ENCODE measurements at regions not wholly inside any gene's neighbourhood (a gene's known extent, or its start where the extent isn't known, plus 50 kb on each side); places are given as distances from the start of the nearest gene placed in this dataset.

GRCh38 chr5:77948476-77948875, 172.3 kb upstream of the TBCA start:
- DNase-seq (ENCODE audit: low read depth in 2 of 2) = no peak

GRCh38 chr5:77947041-77947428, 170.9 kb upstream of the TBCA start:
- DNase-seq (ENCODE audit: low read depth in 2 of 2) = no peak

- no peak for DNase-seq (ENCODE audit: low read depth in 2 of 2)
Measured at GRCh38 chr5:77946381-77947040, 170.4 kb upstream of the TBCA start.

- DNase-seq (ENCODE audit: low read depth in 2 of 2) = peak in 1 of 2 donors; percentile 2
Measured at GRCh38 chr5:77945874-77946273, 169.7 kb upstream of the TBCA start.

GRCh38 chr5:77944757-77945340, 168.7 kb upstream of the TBCA start:
- no peak for DNase-seq (ENCODE audit: low read depth in 2 of 2)

GRCh38 chr5:77943851-77944250, 167.7 kb upstream of the TBCA start:
- DNase-seq (ENCODE audit: low read depth in 2 of 2) = no peak

GRCh38 chr5:77942578-77943239, 166.6 kb upstream of the TBCA start:
- DNase-seq (ENCODE audit: low read depth in 2 of 2) = no peak

- DNase-seq (ENCODE audit: low read depth in 2 of 2) = no peak
Measured at GRCh38 chr5:77937015-77937908, 161.1 kb upstream of the TBCA start.

GRCh38 chr5:77936365-77936693, 160.2 kb upstream of the TBCA start:
- DNase-seq (ENCODE audit: low read depth in 2 of 2) = no peak

- DNase-seq (ENCODE audit: low read depth in 2 of 2) = no peak
Measured at GRCh38 chr5:77935506-77936364, 159.6 kb upstream of the TBCA start.

- DNase-seq (ENCODE audit: low read depth in 2 of 2) = no peak
Measured at GRCh38 chr5:77928776-77929300, 152.7 kb upstream of the TBCA start.

- DNase-seq (ENCODE audit: low read depth in 2 of 2) = no peak
Measured at GRCh38 chr5:77926337-77926736, 150.2 kb upstream of the TBCA start.

- DNase-seq (ENCODE audit: low read depth in 2 of 2) = no peak
Measured at GRCh38 chr5:77925503-77925902, 149.4 kb upstream of the TBCA start.

GRCh38 chr5:77924081-77924480, 147.9 kb upstream of the TBCA start:
- DNase-seq (ENCODE audit: low read depth in 2 of 2) = no peak

- DNase-seq (ENCODE audit: low read depth in 2 of 2) = no peak
Measured at GRCh38 chr5:77923666-77924065, 147.5 kb upstream of the TBCA start.

- no peak for DNase-seq (ENCODE audit: low read depth in 2 of 2)
Measured at GRCh38 chr5:77921094-77921768, 145.1 kb upstream of the TBCA start.

- peak in 1 of 2 donors; percentile 3 for DNase-seq (ENCODE audit: low read depth in 2 of 2)
Measured at GRCh38 chr5:77920359-77921058, 144.4 kb upstream of the TBCA start.

GRCh38 chr5:77915346-77915745, 139.2 kb upstream of the TBCA start:
- DNase-seq (ENCODE audit: low read depth in 2 of 2) = no peak

GRCh38 chr5:77912721-77913120, 136.6 kb upstream of the TBCA start:
- no peak for DNase-seq (ENCODE audit: low read depth in 2 of 2)
